PC-3 (cell line): ENCODE measurements at regions not wholly inside any gene's neighbourhood (a gene's known extent, or its start where the extent isn't known, plus 50 kb on each side); places are given as distances from the start of the nearest gene placed in this dataset.
A peak's percentile ranks its signal among the peaks of the same experiment; 100 is the strongest.

ENCODE experiments used
- ATAC-seq: fragments of 200-7000 bp; cut with Tn5 transposase; 2 replicates; pipeline ENCODE4 v1.9.1; 2020; ENCODE audit warnings: mild to moderate bottlenecking, moderate library complexity
- BruUV-seq: library from RNA; stranded (reverse); fragments of 400-500 nt; replicated peaks from 2 replicates; lab custom pipeline; 2021; lab: Mats Ljungman, UMichigan
- CTCF ChIA-PET: fragments of 300-600 bp; sonication (Branson Sonifier 250); formaldehyde crosslinking; loops from one replicate; lab custom pipeline; 2022; ENCODE audit warnings: antibody characterized with exemption; lab: Charles Lee
- POLR2A ChIA-PET: fragments of 300-600 bp; sonication (Branson Sonifier 250); formaldehyde crosslinking; loops from one replicate; lab custom pipeline; 2022; ENCODE audit warnings: antibody characterized with exemption; ENCODE audit not compliant: unreplicated experiment; lab: Charles Lee
- DNase-seq: peaks from one replicate; pipeline ENCODE4 v3.0.0-alpha.2; 2015
- H2AFZ ChIP-seq: fragments of 300-600 bp; sonication (generic); 2 replicates; pipeline ENCODE4 v1.6.0; 2016; ENCODE audit warnings: antibody characterized with exemption, low read length
- H3F3A ChIP-seq: fragments of 300-600 bp; sonication (generic); one replicate; pipeline ENCODE4 v1.6.0; 2017; ENCODE audit warnings: antibody characterized with exemption, low read length, control low read depth, mild to moderate bottlenecking; ENCODE audit not compliant: unreplicated experiment
- H3K27ac ChIP-seq: fragments of 300-600 bp; sonication (generic); 2 replicates; pipeline ENCODE4 v1.5.1; 2016; ENCODE audit warnings: mild to moderate bottlenecking, low read length
- H3K27me3 ChIP-seq: fragments of 300-600 bp; sonication (generic); 2 replicates; pipeline ENCODE4 v1.6.1; 2016; ENCODE audit warnings: low read length, mixed read lengths
- H3K36me3 ChIP-seq: fragments of 300-600 bp; sonication (generic); 2 replicates; pipeline ENCODE4 v1.6.1; 2016; ENCODE audit warnings: low read depth, mixed run types, low read length, mixed read lengths
- H3K4me1 ChIP-seq: fragments of 300-600 bp; sonication (generic); 2 replicates; pipeline ENCODE4 v1.5.1; 2016; ENCODE audit warnings: low read length; ENCODE audit not compliant: insufficient read depth
- H3K4me2 ChIP-seq: fragments of 300-600 bp; sonication (generic); 2 replicates; pipeline ENCODE4 v1.6.0; 2016; ENCODE audit warnings: low read length
- H3K4me3 ChIP-seq: fragments of 300-600 bp; sonication (generic); 2 replicates; pipeline ENCODE4 v1.5.1; 2016; ENCODE audit warnings: mild to moderate bottlenecking, low read length, mixed read lengths
- H3K79me2 ChIP-seq: fragments of 300-600 bp; sonication (generic); 2 replicates; pipeline ENCODE4 v1.6.1; 2017; ENCODE audit warnings: low read length, mixed read lengths
- H3K9ac ChIP-seq: fragments of 300-600 bp; sonication (generic); 2 replicates; pipeline ENCODE4 v1.6.0; 2016; ENCODE audit warnings: mild to moderate bottlenecking, low read length
- H3K9me2 ChIP-seq: fragments of 300-600 bp; sonication (generic); replicated peaks from 2 replicates; pipeline ENCODE4 v1.6.1; 2016; ENCODE audit warnings: mixed run types, low read length, mixed read lengths
- H3K9me3 ChIP-seq: fragments of 300-600 bp; sonication (generic); 2 replicates; pipeline ENCODE4 v1.6.1; 2016; ENCODE audit warnings: low read length, mixed read lengths
- H4K20me1 ChIP-seq: fragments of 300-600 bp; sonication (generic); 2 replicates; pipeline ENCODE4 v1.6.1; 2016; ENCODE audit warnings: low read length, mixed read lengths
- EZH2 ChIP-seq: fragments of 300-600 bp; sonication (generic); IDR thresholded peaks from one replicate; pipeline ENCODE4 v1.6.1; 2017; ENCODE audit warnings: antibody characterized with exemption, mild to moderate bottlenecking, low read length; ENCODE audit not compliant: unreplicated experiment
- EZH2phosphoT487 ChIP-seq: fragments of 300-600 bp; sonication (generic); IDR thresholded peaks from 2 replicates; pipeline ENCODE4 v1.6.1; 2018; ENCODE audit warnings: mild to moderate bottlenecking, antibody characterized with exemption, low read length, borderline replicate concordance
- intact Hi-C: fragments of 100-400 bp; cut with micrococcal nuclease; formaldehyde crosslinking; loops from 2 replicates; pipeline ENCODE4 v1.9.0; 2023
- TF ChIP-seq, protein P1 (sequence below): fragments of 300-600 bp; sonication (generic); conservative IDR thresholded peaks from 2 replicates; pipeline ENCODE4 v1.5.1; 2017; ENCODE audit warnings: antibody characterized with exemption, low read depth, mild to moderate bottlenecking, low read length

GRCh38 chr6:8181160-8181881 lies 79.0 kb upstream of the EEF1E1 start:
- Histone ChIP-seq H3K4me3 (no peak overlapping the region), H3K27ac (no peak overlapping the region), H3K4me1 (no peaks in the 10 kb centered on the region), H2AFZ (no peak overlapping the region), H3K36me3 (no peaks in the 10 kb centered on the region), H3K9me2 (no peaks in the 10 kb centered on the region), H3K27me3 (peaks cover 49% of the 10 kb centered on the region), H3K79me2 (no peaks in the 10 kb centered on the region), H3F3A (no peaks in the 10 kb centered on the region), H3K4me2 (no peak overlapping the region), H3K9ac (no peak overlapping the region), H3K9me3 (no peaks in the 10 kb centered on the region), H4K20me1 (no peaks in the 10 kb centered on the region)
- BruUV-seq: no TSS peak
- TF ChIP-seq, protein P1, sequence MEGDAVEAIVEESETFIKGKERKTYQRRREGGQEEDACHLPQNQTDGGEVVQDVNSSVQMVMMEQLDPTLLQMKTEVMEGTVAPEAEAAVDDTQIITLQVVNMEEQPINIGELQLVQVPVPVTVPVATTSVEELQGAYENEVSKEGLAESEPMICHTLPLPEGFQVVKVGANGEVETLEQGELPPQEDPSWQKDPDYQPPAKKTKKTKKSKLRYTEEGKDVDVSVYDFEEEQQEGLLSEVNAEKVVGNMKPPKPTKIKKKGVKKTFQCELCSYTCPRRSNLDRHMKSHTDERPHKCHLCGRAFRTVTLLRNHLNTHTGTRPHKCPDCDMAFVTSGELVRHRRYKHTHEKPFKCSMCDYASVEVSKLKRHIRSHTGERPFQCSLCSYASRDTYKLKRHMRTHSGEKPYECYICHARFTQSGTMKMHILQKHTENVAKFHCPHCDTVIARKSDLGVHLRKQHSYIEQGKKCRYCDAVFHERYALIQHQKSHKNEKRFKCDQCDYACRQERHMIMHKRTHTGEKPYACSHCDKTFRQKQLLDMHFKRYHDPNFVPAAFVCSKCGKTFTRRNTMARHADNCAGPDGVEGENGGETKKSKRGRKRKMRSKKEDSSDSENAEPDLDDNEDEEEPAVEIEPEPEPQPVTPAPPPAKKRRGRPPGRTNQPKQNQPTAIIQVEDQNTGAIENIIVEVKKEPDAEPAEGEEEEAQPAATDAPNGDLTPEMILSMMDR: no peak
- no peak for TF ChIP-seq EZH2
- no peak for TF ChIP-seq EZH2phosphoT487
- ChIA-PET CTCF (no interaction called here), POLR2A (no interaction called here)
- no peak for DNase-seq
- ATAC-seq: no peak
- intact Hi-C loops: no loop called here

- DNase-seq (peak; percentile 26), ATAC-seq (no peak)
- H3F3A ChIP-seq: no peaks in the 10 kb centered on the region
- ChIA-PET CTCF (no interaction called here), POLR2A (no interaction called here)
- H3K27me3 ChIP-seq: peaks cover 50% of the 10 kb centered on the region
- no peaks in the 10 kb centered on the region for H3K79me2 ChIP-seq
- no peak overlapping the region for H2AFZ ChIP-seq
- intact Hi-C loops: no loop called here
- H3K4me1 ChIP-seq: no peaks in the 10 kb centered on the region
- no peak overlapping the region for H3K9ac ChIP-seq
- H3K4me2 ChIP-seq: no peak overlapping the region
- H4K20me1 ChIP-seq: no peaks in the 10 kb centered on the region
- no peak overlapping the region for H3K4me3 ChIP-seq
- no peak overlapping the region for H3K27ac ChIP-seq
- TF ChIP-seq, protein P1: no peak
- no peak for TF ChIP-seq EZH2phosphoT487
- no peak for TF ChIP-seq EZH2
- H3K9me3 ChIP-seq: no peaks in the 10 kb centered on the region
- no peaks in the 10 kb centered on the region for H3K9me2 ChIP-seq
- BruUV-seq: no TSS peak
- H3K36me3 ChIP-seq: no peaks in the 10 kb centered on the region
These were observed 78.2 kb upstream of the EEF1E1 start for GRCh38 chr6:8180327-8181159.

GRCh38 chr6:8177721-8178120 lies 75.4 kb upstream of the EEF1E1 start:
- no peaks in the 10 kb centered on the region for H4K20me1 ChIP-seq
- no peaks in the 10 kb centered on the region for H3K4me1 ChIP-seq
- BruUV-seq: no TSS peak
- H3K9me2 ChIP-seq: no peaks in the 10 kb centered on the region
- H3F3A ChIP-seq: no peaks in the 10 kb centered on the region
- no peaks in the 10 kb centered on the region for H3K36me3 ChIP-seq
- no peak for TF ChIP-seq EZH2
- TF ChIP-seq EZH2phosphoT487: no peak
- TF ChIP-seq, protein P1: no peak
- H3K4me3 ChIP-seq: no peak overlapping the region
- no peak for ATAC-seq
- H3K27me3 ChIP-seq: peaks cover 37% of the 10 kb centered on the region
- no peak overlapping the region for H3K9ac ChIP-seq
- H3K9me3 ChIP-seq: no peaks in the 10 kb centered on the region
- DNase-seq: no peak
- CTCF ChIA-PET: no interaction called here
- H3K4me2 ChIP-seq: no peak overlapping the region
- intact Hi-C loops: no loop called here
- H2AFZ ChIP-seq: no peak overlapping the region
- POLR2A ChIA-PET: no interaction called here
- H3K79me2 ChIP-seq: no peaks in the 10 kb centered on the region
- no peak overlapping the region for H3K27ac ChIP-seq
